ENCODE measurements at regions not wholly inside any gene's neighbourhood (a gene's known extent, or its start where the extent isn't known, plus 50 kb on each side); places are given as distances from the start of the nearest gene placed in this dataset.

DNA sequence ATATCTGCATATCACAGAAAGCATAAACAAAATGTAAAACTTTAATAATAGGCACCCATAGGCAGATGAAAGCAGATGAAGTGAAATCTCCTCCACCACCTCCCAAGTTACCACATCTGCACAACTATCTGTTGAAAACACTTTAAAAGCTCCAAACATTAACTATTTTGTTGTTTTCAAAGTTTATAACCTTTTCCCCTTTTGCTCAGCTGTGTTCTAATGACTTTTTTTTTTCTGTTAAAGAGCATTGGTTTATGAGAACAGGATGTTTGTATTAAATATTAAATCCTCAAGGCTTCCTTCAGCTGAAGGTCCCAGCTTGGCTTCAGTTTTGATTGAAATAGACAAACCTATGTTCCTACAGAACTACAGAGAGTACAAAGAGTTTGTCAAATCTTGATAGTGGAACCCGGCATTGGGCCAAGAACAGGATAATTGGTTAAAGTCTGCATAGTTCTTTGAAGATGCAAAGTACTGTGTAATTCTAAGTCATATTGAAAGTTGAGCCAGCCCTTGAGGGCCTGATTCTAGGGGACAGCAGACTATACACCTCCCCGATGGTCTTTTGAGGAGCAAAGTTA is 255.1 kb upstream of the JAG1 start:
- H3K4me3 ChIP-seq (ENCODE audit: low read length), result no peak overlapping the region
- TF ChIP-seq CTCF (IDR thresholded peaks at IDR 0.05; ENCODE audit: insufficient read depth, low read depth, low read length, missing control alignments), result no peak
- DNase-seq (ENCODE audit: low read depth), result no peak

DNA sequence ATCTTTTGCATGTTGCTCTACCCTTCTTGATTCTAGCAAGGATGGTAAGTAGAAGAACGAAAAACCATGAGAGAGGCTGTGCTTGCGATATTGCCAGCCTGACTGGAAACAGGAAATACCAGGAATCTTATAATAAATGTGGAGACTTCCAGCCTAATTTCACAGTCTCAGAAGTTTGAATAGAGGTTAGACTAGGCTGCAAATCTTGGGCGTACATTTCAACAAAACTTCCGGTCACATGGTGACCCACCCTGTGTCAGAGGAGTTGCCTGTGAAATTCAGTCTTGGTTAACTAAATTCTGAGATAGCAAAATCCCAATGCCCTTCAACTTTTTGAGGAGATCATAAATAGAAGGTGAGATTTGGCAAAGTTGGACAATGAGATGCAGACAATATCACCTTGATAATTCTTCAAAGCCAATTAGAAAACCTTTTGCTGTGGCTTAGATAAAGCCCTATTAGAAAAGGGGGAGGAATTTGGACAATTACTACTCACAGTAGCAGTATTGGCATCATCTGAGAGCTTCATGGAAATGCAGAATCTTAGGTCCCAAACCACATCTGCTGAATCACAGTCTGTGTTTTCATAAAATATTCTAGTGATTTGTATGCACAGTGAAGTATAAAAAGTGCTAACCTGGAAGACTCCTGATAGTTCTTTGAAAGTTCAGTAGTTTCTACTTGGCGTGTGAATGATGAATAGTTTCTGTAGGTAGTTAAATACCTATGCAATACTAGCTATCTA is 262.0 kb upstream of the JAG1 start:
- DNase-seq (ENCODE audit: low read depth), result no peak
- TF ChIP-seq CTCF (IDR thresholded peaks at IDR 0.05; ENCODE audit: insufficient read depth, low read depth, low read length, missing control alignments), result no peak
- H3K4me3 ChIP-seq (ENCODE audit: low read length), result no peak overlapping the region

GRCh38 chr20:10936786-10937185 is 263.0 kb upstream of the JAG1 start:
- no peak for DNase-seq (ENCODE audit: low read depth)
- H3K4me3 ChIP-seq (ENCODE audit: low read length), result no peak overlapping the region
- TF ChIP-seq CTCF (IDR thresholded peaks at IDR 0.05; ENCODE audit: insufficient read depth, low read depth, low read length, missing control alignments), result no peak

DNA sequence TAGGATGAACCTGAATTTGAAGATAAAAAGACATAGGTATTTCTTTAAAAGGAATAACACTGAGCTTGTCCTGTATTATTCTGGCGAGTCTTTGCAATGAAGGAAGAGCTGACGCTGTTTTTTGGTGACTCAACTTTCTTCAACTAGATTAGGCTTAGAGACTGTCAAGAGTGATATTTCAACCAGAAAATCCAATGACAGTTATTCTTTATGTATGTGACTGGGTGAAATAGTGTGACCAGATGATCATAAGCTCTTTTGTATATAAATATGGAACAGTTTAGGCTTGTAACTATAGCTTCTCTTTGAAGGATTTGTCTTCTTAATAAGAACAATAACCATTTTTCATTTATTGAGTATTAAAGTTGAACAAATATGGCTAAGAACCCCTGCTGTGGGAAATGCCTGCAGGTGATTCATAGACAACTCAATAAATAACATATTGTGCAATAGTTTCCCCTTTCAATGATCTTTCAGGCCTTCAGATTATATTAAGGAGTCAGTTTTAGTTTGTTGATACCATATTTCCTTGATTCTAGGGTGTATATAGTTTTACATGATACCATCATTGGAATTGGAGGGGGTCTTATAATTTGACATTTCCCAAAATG is 265.6 kb upstream of the JAG1 start:
- DNase-seq (ENCODE audit: low read depth), result peak; percentile 67
- H3K4me3 ChIP-seq (ENCODE audit: low read length), result no peak overlapping the region
- TF ChIP-seq CTCF (IDR thresholded peaks at IDR 0.05; ENCODE audit: insufficient read depth, low read depth, low read length, missing control alignments), result no peak

DNA sequence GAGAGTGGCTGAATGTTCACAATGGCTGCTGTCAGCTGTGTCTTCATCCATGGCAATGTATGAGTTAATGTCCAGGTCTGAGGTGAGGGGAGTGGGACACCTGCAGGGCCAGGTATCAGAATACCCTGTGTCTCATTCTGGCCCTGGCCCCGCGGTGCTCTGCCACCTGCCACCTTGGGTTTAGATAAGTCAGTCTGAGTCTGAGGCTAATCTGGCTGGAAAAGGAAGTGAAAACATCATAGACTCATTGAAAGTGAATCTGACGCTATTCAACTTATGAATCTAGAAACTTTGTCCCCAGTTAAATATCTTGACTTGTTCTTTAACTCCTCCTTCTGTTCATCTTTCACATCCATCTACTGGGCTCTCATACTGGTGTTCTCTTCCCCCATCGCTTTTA is 267.1 kb upstream of the JAG1 start:
- no peak for DNase-seq (ENCODE audit: low read depth)
- no peak overlapping the region for H3K4me3 ChIP-seq (ENCODE audit: low read length)
- no peak for TF ChIP-seq CTCF (IDR thresholded peaks at IDR 0.05; ENCODE audit: insufficient read depth, low read depth, low read length, missing control alignments)

DNA sequence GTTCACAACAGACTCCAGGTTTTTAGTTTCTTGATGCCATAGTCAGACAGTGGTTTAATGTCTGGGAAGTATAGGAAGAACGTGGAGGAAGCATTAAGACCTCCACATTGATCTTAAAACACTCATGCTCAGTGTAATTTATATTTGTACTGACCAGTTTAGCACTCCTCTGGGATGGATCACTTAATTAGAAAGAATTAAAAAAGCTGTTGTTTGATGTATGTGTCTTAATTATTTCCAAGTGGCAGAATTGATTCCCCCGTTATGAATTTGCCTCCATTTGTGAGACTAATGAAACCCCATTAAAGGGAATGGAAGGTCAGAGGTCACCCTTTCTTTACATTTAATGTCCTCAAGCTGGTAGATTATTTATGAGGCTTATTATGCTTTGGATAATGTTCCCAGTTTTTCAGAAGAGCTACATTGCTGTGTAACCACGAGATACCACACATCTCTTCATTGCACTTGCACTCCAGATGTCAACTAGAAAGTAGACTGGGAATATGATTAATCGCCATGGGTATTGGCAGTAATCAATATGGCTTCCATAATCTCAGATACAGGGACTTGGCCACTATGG is 270.0 kb upstream of the JAG1 start:
- no peak for TF ChIP-seq CTCF (IDR thresholded peaks at IDR 0.05; ENCODE audit: insufficient read depth, low read depth, low read length, missing control alignments)
- no peak overlapping the region for H3K4me3 ChIP-seq (ENCODE audit: low read length)
- DNase-seq (ENCODE audit: low read depth), result no peak

All from epithelial cell of esophagus (primary cell).